Stomach (tissue), 8 donors: ENCODE measurements at regions not wholly inside any gene's neighbourhood (a gene's known extent, or its start where the extent isn't known, plus 50 kb on each side); places are given as distances from the start of the nearest gene placed in this dataset.
"Not testable (repeated sequence)": the region's sequence is repeated elsewhere in the genome, so short reads cannot be mapped to it uniquely, and the experiment has no call there.

Experiments used
- DNase-seq, 2 donors: peaks; one replicate each; pipeline versions ENCODE4 v3.0.0 to v3.0.0-alpha.2; 2013 to 2019
- H3K27ac ChIP-seq, 5 donors: fragments of 200-600 bp in 4 of 5; sonication (generic) in 4 of 5; one replicate each; pipeline ENCODE4 v1.5.1; 2013 to 2019; ENCODE audit warnings: mild to moderate bottlenecking in 1 of 5, moderate library complexity in 1 of 5
- H3K27me3 ChIP-seq, 3 donors: fragments of 200-600 bp; sonication (generic); one replicate each; pipeline ENCODE4 v1.5.1; 2017 to 2019; ENCODE audit warnings: mixed run types in 1 of 3
- H3K36me3 ChIP-seq, 4 donors: fragments of 200-600 bp; sonication (generic); 1 replicate in 3 of 4; 2 replicates in 1 of 4; pipeline ENCODE4 v1.5.1; 2016 to 2019
- H3K4me1 ChIP-seq, 4 donors: fragments of 200-600 bp; sonication (generic); one replicate each; pipeline ENCODE4 v1.5.1; 2016 to 2019
- H3K4me3 ChIP-seq, 4 donors: fragments of 200-600 bp; sonication (generic) in 3 of 4; one replicate each; pipeline ENCODE4 v1.5.1; 2016 to 2019; ENCODE audit warnings: mild to moderate bottlenecking in 1 of 4
- H3K9me3 ChIP-seq, 4 donors: fragments of 200-600 bp; sonication (generic); one replicate each; pipeline ENCODE4 v1.5.1; 2016 to 2019
- CTCF ChIP-seq, 7 experiments: fragments of 450-650 bp in 4 of 7; fragments of 200-600 bp in 3 of 7; sonication (generic) in 3 of 7; IDR thresholded peaks; one replicate each; pipeline ENCODE4 v1.5.1; 2016 to 2019; ENCODE audit warnings: antibody characterized with exemption in 7 of 7, control low read depth in 2 of 7, mild to moderate bottlenecking in 1 of 7
- EP300 ChIP-seq: sonication (generic); formaldehyde crosslinking; IDR thresholded peaks from one replicate; pipeline ENCODE4 v1.6.1; 2017; ENCODE audit warnings: antibody characterized with exemption
- POLR2A ChIP-seq, 4 donors: fragments of 450-650 bp; IDR thresholded peaks; one replicate each; pipeline ENCODE4 v1.6.1; 2016; ENCODE audit warnings: antibody characterized with exemption in 4 of 4, control low read depth in 2 of 4, mild to moderate bottlenecking in 1 of 4, moderate library complexity in 1 of 4
- POLR2AphosphoS5 ChIP-seq, 3 donors: sonication (generic); formaldehyde crosslinking; IDR thresholded peaks; one replicate each; pipeline ENCODE4 v1.6.1; 2016; ENCODE audit warnings: antibody characterized with exemption in 3 of 3
- WGBS, 5 donors: extraction: QIAGEN DNeasy Blood & Tissue Kit in 3 of 5; methylation state at CpG; one replicate each; pipeline versions ENCODE4 v1.1.5 to v1.1.7; 2013 to 2018; 5-methylcytosine and 5-hydroxymethylcytosine counted together
- intact Hi-C: fragments of 100-400 bp; cut with DNase I; formaldehyde crosslinking; loops from one replicate; pipeline ENCODE4 v1.15.1; 2023; ENCODE audit warnings: low total_unique reads
- donor health status: healthy with polysubstance abuse.
- donor health status: Bipolar disorder and iron deficiency.
- donor health status: healthy.

GRCh38 chr1:29682171-29682918 is 446.0 kb downstream of the PTPRU start:
- intact Hi-C loops, result no loop called here
- Histone ChIP-seq H3K4me1 (peaks cover 0 to 15% (median 10%) of the 10 kb centered on the region in 4 donors), H3K4me3 (no peak overlapping the region), H3K9me3 (no peaks in the 10 kb centered on the region), H3K27ac (no peak overlapping the region), H3K36me3 (no peaks in the 10 kb centered on the region), H3K27me3 (peaks cover 3 to 57% (median 6%) of the 10 kb centered on the region in 3 donors)
- no peak for DNase-seq
- no peak for TF ChIP-seq POLR2A (IDR thresholded peaks at IDR 0.05)
- no peak for TF ChIP-seq CTCF (IDR thresholded peaks at IDR 0.05)
- no peak for TF ChIP-seq POLR2AphosphoS5 (IDR thresholded peaks at IDR 0.05)
- TF ChIP-seq EP300, result no peak
- WGBS, 5 donors, result 38 to 53% (median 48%) methylated on average over 5 to 10 of the region's 10 CpGs

- H3K4me3 ChIP-seq, H3K9me3 ChIP-seq, DNase-seq, intact Hi-C loops, H3K36me3 ChIP-seq, H3K27ac ChIP-seq: not testable (repeated sequence)
- 56 to 78% (median 68%) methylated on average over 5 to 6 of the region's 6 CpGs for WGBS, 5 donors
- H3K4me1 ChIP-seq, result peaks cover 0 to 15% (median 10%) of the 10 kb centered on the region in 4 donors
- peaks cover under 1 to 48% (median 3%) of the 10 kb centered on the region in 3 donors for H3K27me3 ChIP-seq
Measured at GRCh38 chr1:29681416-29681815, 445.1 kb downstream of the PTPRU start.

- Histone ChIP-seq H3K4me1 (peaks cover 0 to 15% (median 10%) of the 10 kb centered on the region in 4 donors), H3K36me3 (no peaks in the 10 kb centered on the region), H3K4me3 (no peak overlapping the region), H3K27ac (no peak overlapping the region), H3K9me3 (no peaks in the 10 kb centered on the region), H3K27me3 (peaks cover 0 to 34% (median 0%) of the 10 kb centered on the region in 3 donors)
- intact Hi-C loops, result no loop called here
- DNase-seq, result no peak
- TF ChIP-seq CTCF (IDR thresholded peaks at IDR 0.05) (no peak), EP300 (no peak), POLR2AphosphoS5 (IDR thresholded peaks at IDR 0.05) (no peak), POLR2A (IDR thresholded peaks at IDR 0.05) (no peak)
- 73 to 89% (median 84%) methylated on average over 8 to 11 of the region's 11 CpGs for WGBS, 5 donors
Measured at GRCh38 chr1:29679828-29680558, 443.7 kb downstream of the PTPRU start.

- Histone ChIP-seq H3K27me3 (peaks cover 0 to 27% (median 0%) of the 10 kb centered on the region in 3 donors), H3K4me1 (peaks cover 0 to 15% (median 10%) of the 10 kb centered on the region in 4 donors), H3K4me3 (no peak overlapping the region), H3K27ac (no peak overlapping the region), H3K36me3 (no peaks in the 10 kb centered on the region), H3K9me3 (no peaks in the 10 kb centered on the region)
- TF ChIP-seq EP300 (no peak), POLR2A (IDR thresholded peaks at IDR 0.05) (no peak), CTCF (IDR thresholded peaks at IDR 0.05) (no peak), POLR2AphosphoS5 (IDR thresholded peaks at IDR 0.05) (no peak)
- intact Hi-C loops, result no loop called here
- DNase-seq, result no peak
- WGBS, 5 donors, result 80 to 87% (median 85%) methylated on average over 5 of the region's 5 CpGs
Measured at GRCh38 chr1:29679316-29679715, 443.0 kb downstream of the PTPRU start.
